ENCODE measurements at regions not wholly inside any gene's neighbourhood (a gene's known extent, or its start where the extent isn't known, plus 50 kb on each side); places are given as distances from the start of the nearest gene placed in this dataset.

DNA sequence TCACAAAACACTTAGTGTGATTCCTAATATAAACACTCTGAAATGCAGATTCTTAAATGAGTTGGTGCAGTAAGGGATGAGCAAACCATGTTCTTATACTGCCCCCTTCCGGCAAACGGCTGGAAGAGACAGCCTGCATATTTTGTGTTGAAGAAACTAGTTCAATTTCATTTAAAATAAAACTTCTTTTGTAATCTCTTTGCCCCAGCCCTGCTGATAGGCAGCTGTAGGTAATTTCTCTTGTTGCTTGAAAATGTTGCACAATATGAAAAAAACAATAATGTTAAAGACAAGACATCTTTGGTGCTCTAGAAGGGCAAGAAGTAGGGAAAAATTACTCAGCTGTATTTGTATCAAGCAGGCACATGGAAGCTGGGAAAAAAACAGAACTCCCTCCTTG, 89.7 kb upstream of the CCNG1 start:
- POLR2A ChIA-PET, result no interaction called here
- FAIRE-seq, result peak; percentile 78

GRCh38 chr5:163350083-163350482, 87.3 kb upstream of the CCNG1 start:
- TF ChIP-seq GATA2 (IDR thresholded peaks at IDR 0.05; ENCODE audit: insufficient read depth, insufficient read length, low read depth, low read length) (no peak), CTCF (IDR thresholded peaks at IDR 0.05; ENCODE audit: extremely low read depth in 1 of 2, insufficient read depth in 1 of 2, low read depth in 1 of 2, low read length in 2 of 2) (no peak), POLR2AphosphoS5 (IDR thresholded peaks at IDR 0.05; ENCODE audit: insufficient read depth, low read depth, low read length) (no peak), POLR2A (IDR thresholded peaks at IDR 0.05; ENCODE audit: low read depth, low read length) (no peak), FOS (IDR thresholded peaks at IDR 0.05; ENCODE audit: borderline replicate concordance, insufficient read depth, low read length) (no peak), EZH2 (IDR thresholded peaks at IDR 0.05; ENCODE audit: borderline replicate concordance, low read depth, low read length, severe bottlenecking) (no peak), JUN (IDR thresholded peaks at IDR 0.05; ENCODE audit: borderline replicate concordance, insufficient read depth, insufficient read length, low read depth) (no peak)
- no TSS peak for BruUV-seq (replicated peaks)
- Histone ChIP-seq H3K4me1 (ENCODE audit: control insufficient read depth, extremely low read depth, insufficient read depth, low read length) (no peaks in the 10 kb centered on the region), H3K36me3 (ENCODE audit: control insufficient read depth in 2 of 2, extremely low read depth in 1 of 2, insufficient read depth in 2 of 2, low read length in 2 of 2) (no peaks in the 10 kb centered on the region), H3K4me3 (replicated peaks in 1 of 3; ENCODE audit: insufficient read depth in 1 of 3, low read depth in 1 of 3, low read length in 3 of 3) (no peak overlapping the region), H3K9me3 (replicated peaks; ENCODE audit: control insufficient read depth, insufficient read depth, low read length) (no peaks in the 10 kb centered on the region), H3K4me2 (ENCODE audit: insufficient read depth, low read length) (no peak overlapping the region), H2AFZ (ENCODE audit: low read depth, low read length) (no peak overlapping the region), H3K27me3 (ENCODE audit: control insufficient read depth in 2 of 2, insufficient read depth in 2 of 2, low read length in 2 of 2) (no peaks in the 10 kb centered on the region), H3K9ac (replicated peaks; ENCODE audit: extremely low read depth, insufficient read depth, low read length) (no peak overlapping the region), H3K79me2 (ENCODE audit: control insufficient read depth, insufficient read depth, low read length) (no peaks in the 10 kb centered on the region), H4K20me1 (replicated peaks; ENCODE audit: control insufficient read depth, extremely low read depth, insufficient read depth, low read length) (no peaks in the 10 kb centered on the region), H3K27ac (ENCODE audit: insufficient read depth, low read depth, low read length) (no peak overlapping the region), H3K9me1 (replicated peaks; ENCODE audit: control insufficient read depth, extremely low read depth, insufficient read depth, low read length) (no peaks in the 10 kb centered on the region)
- CTCF ChIA-PET, result interaction anchor here (3.9 kb wide), 1 partner anchor 59 kb away, joined by 34 read pairs; no protein-coding TSS in a partner anchor
- FAIRE-seq (no peak), DNase-seq (ENCODE audit: low read depth, low spot score) (no peak)
- intact Hi-C loops (cut with micrococcal nuclease) (no loop called here), dilution Hi-C loops (cut with MboI; ENCODE audit: extremely low pct_ligation_motif_present, low sequenced_read_pairs) (no loop called here)
- POLR2A ChIA-PET, result no interaction called here

More for the DNA sequence above, 89.7 kb upstream of the CCNG1 start:
- H3K79me2 ChIP-seq (ENCODE audit: control insufficient read depth, insufficient read depth, low read length), result no peaks in the 10 kb centered on the region
- H3K4me2 ChIP-seq (ENCODE audit: insufficient read depth, low read length), result no peak overlapping the region
- intact Hi-C loops (cut with micrococcal nuclease) (loop anchor here (2.0 to 5.0 kb wide), 2 partner anchors 60 to 1497 kb away; no protein-coding TSS in a partner anchor), dilution Hi-C loops (cut with MboI; ENCODE audit: extremely low pct_ligation_motif_present, low sequenced_read_pairs) (no loop called here)
- no peaks in the 10 kb centered on the region for H3K4me1 ChIP-seq (ENCODE audit: control insufficient read depth, extremely low read depth, insufficient read depth, low read length)
- no TSS peak for BruUV-seq (replicated peaks)
- H3K9ac ChIP-seq (replicated peaks; ENCODE audit: extremely low read depth, insufficient read depth, low read length), result no peak overlapping the region
- H3K4me3 ChIP-seq (replicated peaks in 1 of 3; ENCODE audit: insufficient read depth in 1 of 3, low read depth in 1 of 3, low read length in 3 of 3), result no peak overlapping the region
- no peaks in the 10 kb centered on the region for H4K20me1 ChIP-seq (replicated peaks; ENCODE audit: control insufficient read depth, extremely low read depth, insufficient read depth, low read length)
- CTCF ChIA-PET, result interaction anchor here (0.7 to 3.9 kb wide), 14 partner anchors 9 to 1823 kb away, joined by 3 to 34 read pairs (median 4); no protein-coding TSS in a partner anchor
- H3K27ac ChIP-seq (ENCODE audit: insufficient read depth, low read depth, low read length), result no peak overlapping the region
- TF ChIP-seq FOS (IDR thresholded peaks at IDR 0.05; ENCODE audit: borderline replicate concordance, insufficient read depth, low read length), result no peak
- peak; percentile 60 to 66 for TF ChIP-seq CTCF (IDR thresholded peaks at IDR 0.05; ENCODE audit: extremely low read depth in 1 of 2, insufficient read depth in 1 of 2, low read depth in 1 of 2, low read length in 2 of 2)
- H3K9me1 ChIP-seq (replicated peaks; ENCODE audit: control insufficient read depth, extremely low read depth, insufficient read depth, low read length), result no peaks in the 10 kb centered on the region
- H3K27me3 ChIP-seq (ENCODE audit: control insufficient read depth in 2 of 2, insufficient read depth in 2 of 2, low read length in 2 of 2), result no peaks in the 10 kb centered on the region
- no peak overlapping the region for H2AFZ ChIP-seq (ENCODE audit: low read depth, low read length)
- H3K9me3 ChIP-seq (replicated peaks; ENCODE audit: control insufficient read depth, insufficient read depth, low read length), result no peaks in the 10 kb centered on the region
- peak; percentile 57 for DNase-seq (ENCODE audit: low read depth, low spot score)
- no peaks in the 10 kb centered on the region for H3K36me3 ChIP-seq (ENCODE audit: control insufficient read depth in 2 of 2, extremely low read depth in 1 of 2, insufficient read depth in 2 of 2, low read length in 2 of 2)

Data from endothelial cell of umbilical vein (primary cell).